Spleen (tissue), 11 donors: ENCODE measurements at regions not wholly inside any gene's neighbourhood (a gene's known extent, or its start where the extent isn't known, plus 50 kb on each side); places are given as distances from the start of the nearest gene placed in this dataset.

Experiments used
- DNase-seq: peaks from one replicate; pipeline ENCODE4 v3.0.0-alpha.2; 2020
- H3K27ac ChIP-seq, 8 donors: fragments of 200-600 bp; sonication (generic) in 7 of 8; 1 replicate in 4 of 8; 2 replicates in 4 of 8; pipeline versions ENCODE4 v1.5.0 to v1.8.0; 2016 to 2021; ENCODE audit warnings: inconsistent platforms in 4 of 8, mild to moderate bottlenecking in 4 of 8, moderate library complexity in 1 of 8
- H3K27me3 ChIP-seq, 7 donors: fragments of 200-600 bp; sonication (generic) in 6 of 7; replicated peaks in 1 of 7; 1 replicate in 4 of 7; 2 replicates in 3 of 7; pipeline versions ENCODE4 v1.5.0 to v1.8.0; 2016 to 2021; ENCODE audit warnings: inconsistent platforms in 3 of 7, mild to moderate bottlenecking in 1 of 7
- H3K36me3 ChIP-seq, 6 donors: fragments of 200-600 bp; sonication (generic) in 5 of 6; 1 replicate in 4 of 6; 2 replicates in 2 of 6; pipeline versions ENCODE4 v1.5.0 to v1.8.0; 2016 to 2021; ENCODE audit warnings: inconsistent platforms in 2 of 6
- H3K4me1 ChIP-seq, 6 donors: fragments of 200-600 bp; sonication (generic) in 5 of 6; 1 replicate in 3 of 6; 2 replicates in 3 of 6; pipeline versions ENCODE4 v1.5.0 to v1.8.0; 2016 to 2021; ENCODE audit warnings: inconsistent platforms in 3 of 6
- H3K4me3 ChIP-seq, 8 donors: fragments of 200-600 bp; sonication (generic) in 7 of 8; 1 replicate in 4 of 8; 2 replicates in 4 of 8; pipeline versions ENCODE4 v1.5.0 to v1.8.0; 2016 to 2021; ENCODE audit warnings: inconsistent platforms in 4 of 8, mild to moderate bottlenecking in 4 of 8, moderate library complexity in 2 of 8
- H3K9me3 ChIP-seq, 8 donors: fragments of 200-600 bp; sonication (generic) in 7 of 8; 1 replicate in 4 of 8; 2 replicates in 4 of 8; pipeline versions ENCODE4 v1.5.0 to v1.8.0; 2016 to 2021; ENCODE audit warnings: inconsistent platforms in 4 of 8
- POLR2A ChIP-seq, 3 donors: fragments of 450-650 bp; IDR thresholded peaks; one replicate each; pipeline ENCODE4 v1.5.1; 2017; ENCODE audit warnings: antibody characterized with exemption in 3 of 3, mild to moderate bottlenecking in 1 of 3
- POLR2AphosphoS5 ChIP-seq, 3 donors: sonication (generic); formaldehyde crosslinking; IDR thresholded peaks; one replicate each; pipeline ENCODE4 v1.5.1; 2017; ENCODE audit warnings: antibody characterized with exemption in 3 of 3
- WGBS, 5 donors: extraction: QIAGEN DNeasy Blood & Tissue Kit in 3 of 5; methylation state at CpG; one replicate each; pipeline versions ENCODE4 v1.1.5 to v1.1.7; 2013 to 2018; 5-methylcytosine and 5-hydroxymethylcytosine counted together
- intact Hi-C: fragments of 100-400 bp; cut with DNase I; formaldehyde crosslinking; loops from one replicate; pipeline ENCODE4 v1.15.0; 2023; ENCODE audit warnings: low total_unique reads
- TF ChIP-seq, protein P1 (sequence below), 11 experiments: fragments of 200-600 bp in 7 of 11; fragments of 450-650 bp in 4 of 11; sonication (generic) in 4 of 11; IDR thresholded peaks in 8 of 11; conservative IDR thresholded peaks in 3 of 11; 1 replicate in 7 of 11; 2 replicates in 4 of 11; pipeline versions ENCODE4 v1.4.0 to v1.8.0; 2016 to 2021; ENCODE audit warnings: antibody characterized with exemption in 11 of 11, inconsistent platforms in 4 of 11, mild to moderate bottlenecking in 1 of 11
- donor health status: healthy with polysubstance abuse.
- donor health status: DM: no; HTN: no; CAD: no; lungs with moderate emphysema.
- donor health status: DM: no; HTN: no; CAD: no.
- donor health status: Bipolar disorder and iron deficiency.
- donor health status: healthy.
- donor health status: DM: no; HTN: no; CAD: no.
- donor health status: DM: yes; HTN: yes; CAD: no.

DNA sequence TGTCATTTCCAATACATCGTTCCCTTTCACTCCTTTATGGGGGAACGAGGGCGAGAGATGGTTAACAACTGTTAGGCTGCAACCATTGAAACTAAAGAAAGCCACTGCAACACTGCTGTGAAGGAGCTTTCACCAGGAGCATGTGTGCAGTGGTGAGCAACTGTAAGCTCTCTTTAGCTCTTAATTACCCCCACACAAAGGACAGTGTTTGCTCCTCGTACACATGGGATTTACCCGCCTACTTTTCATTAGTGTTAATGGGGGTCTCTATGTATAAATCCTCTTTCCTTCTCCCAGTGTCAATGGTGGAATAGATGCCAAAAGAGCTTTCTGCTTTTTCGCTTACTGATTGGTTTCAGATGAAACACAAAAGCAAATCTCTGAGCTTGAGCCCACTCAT is 343.1 kb downstream of the FLRT2 start:
- WGBS, 5 donors: 85 to 91% (median 89%) methylated on average over 6 of the region's 6 CpGs
- H3K4me1 ChIP-seq: no peaks in the 10 kb centered on the region
- no peaks in the 10 kb centered on the region for H3K36me3 ChIP-seq
- intact Hi-C loops: no loop called here
- no peaks in the 10 kb centered on the region for H3K27me3 ChIP-seq
- TF ChIP-seq POLR2A (IDR thresholded peaks at IDR 0.05): no peak
- TF ChIP-seq, protein P1, sequence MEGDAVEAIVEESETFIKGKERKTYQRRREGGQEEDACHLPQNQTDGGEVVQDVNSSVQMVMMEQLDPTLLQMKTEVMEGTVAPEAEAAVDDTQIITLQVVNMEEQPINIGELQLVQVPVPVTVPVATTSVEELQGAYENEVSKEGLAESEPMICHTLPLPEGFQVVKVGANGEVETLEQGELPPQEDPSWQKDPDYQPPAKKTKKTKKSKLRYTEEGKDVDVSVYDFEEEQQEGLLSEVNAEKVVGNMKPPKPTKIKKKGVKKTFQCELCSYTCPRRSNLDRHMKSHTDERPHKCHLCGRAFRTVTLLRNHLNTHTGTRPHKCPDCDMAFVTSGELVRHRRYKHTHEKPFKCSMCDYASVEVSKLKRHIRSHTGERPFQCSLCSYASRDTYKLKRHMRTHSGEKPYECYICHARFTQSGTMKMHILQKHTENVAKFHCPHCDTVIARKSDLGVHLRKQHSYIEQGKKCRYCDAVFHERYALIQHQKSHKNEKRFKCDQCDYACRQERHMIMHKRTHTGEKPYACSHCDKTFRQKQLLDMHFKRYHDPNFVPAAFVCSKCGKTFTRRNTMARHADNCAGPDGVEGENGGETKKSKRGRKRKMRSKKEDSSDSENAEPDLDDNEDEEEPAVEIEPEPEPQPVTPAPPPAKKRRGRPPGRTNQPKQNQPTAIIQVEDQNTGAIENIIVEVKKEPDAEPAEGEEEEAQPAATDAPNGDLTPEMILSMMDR (IDR thresholded peaks at IDR 0.05 in 8 of 11, conservative IDR thresholded peaks at IDR 0.05 in 3 of 11): no peak
- peaks cover 0 to 6% (median 0%) of the 10 kb centered on the region in 8 donors for H3K9me3 ChIP-seq
- H3K27ac ChIP-seq: no peak overlapping the region
- no peak for DNase-seq
- no peak overlapping the region for H3K4me3 ChIP-seq

- 78 to 92% (median 84%) methylated on average over 4 of the region's 4 CpGs for WGBS, 5 donors
- intact Hi-C loops: no loop called here
- H3K4me1 ChIP-seq: no peaks in the 10 kb centered on the region
- H3K4me3 ChIP-seq: no peak overlapping the region
- peaks cover 0 to 6% (median 0%) of the 10 kb centered on the region in 8 donors for H3K9me3 ChIP-seq
- no peaks in the 10 kb centered on the region for H3K36me3 ChIP-seq
- TF ChIP-seq, protein P1 (IDR thresholded peaks at IDR 0.05 in 8 of 11, conservative IDR thresholded peaks at IDR 0.05 in 3 of 11): no peak
- TF ChIP-seq POLR2AphosphoS5 (IDR thresholded peaks at IDR 0.05): no peak
- TF ChIP-seq POLR2A (IDR thresholded peaks at IDR 0.05): no peak
- no peak overlapping the region for H3K27ac ChIP-seq
- no peaks in the 10 kb centered on the region for H3K27me3 ChIP-seq
- DNase-seq: no peak
These were observed 337.5 kb downstream of the FLRT2 start for GRCh38 chr14:85867450-85867849.

- Histone ChIP-seq H3K27me3 (no peaks in the 10 kb centered on the region), H3K27ac (no peak overlapping the region), H3K9me3 (peaks cover 0 to 6% (median 0%) of the 10 kb centered on the region in 8 donors), H3K4me3 (no peak overlapping the region), H3K36me3 (no peaks in the 10 kb centered on the region), H3K4me1 (no peaks in the 10 kb centered on the region)
- intact Hi-C loops: no loop called here
- TF ChIP-seq POLR2AphosphoS5 (IDR thresholded peaks at IDR 0.05): no peak
- TF ChIP-seq, protein P1 (IDR thresholded peaks at IDR 0.05 in 8 of 11, conservative IDR thresholded peaks at IDR 0.05 in 3 of 11): no peak
- TF ChIP-seq POLR2A (IDR thresholded peaks at IDR 0.05): no peak
- 90 to 97% (median 92%) methylated on average over 3 of the region's 3 CpGs for WGBS, 5 donors
- no peak for DNase-seq
These were observed 335.8 kb downstream of the FLRT2 start for GRCh38 chr14:85865701-85866100.

GRCh38 chr14:85858634-85859033 is 328.7 kb downstream of the FLRT2 start:
- intact Hi-C loops: no loop called here
- 59 to 71% (median 63%) methylated on average over 2 of the region's 2 CpGs for WGBS, 5 donors
- Histone ChIP-seq H3K27ac (no peak overlapping the region), H3K4me1 (no peaks in the 10 kb centered on the region), H3K27me3 (no peaks in the 10 kb centered on the region), H3K9me3 (no peaks in the 10 kb centered on the region), H3K36me3 (no peaks in the 10 kb centered on the region), H3K4me3 (no peak overlapping the region)
- TF ChIP-seq POLR2AphosphoS5 (IDR thresholded peaks at IDR 0.05): no peak
- TF ChIP-seq POLR2A (IDR thresholded peaks at IDR 0.05): no peak
- TF ChIP-seq, protein P1 (IDR thresholded peaks at IDR 0.05 in 8 of 11, conservative IDR thresholded peaks at IDR 0.05 in 3 of 11): no peak
- no peak for DNase-seq
